ENCODE measurements at regions not wholly inside any gene's neighbourhood (a gene's known extent, or its start where the extent isn't known, plus 50 kb on each side); places are given as distances from the start of the nearest gene placed in this dataset.

GRCh38 chr5:26323794-26324193 is 714.6 kb downstream of the CDH9 start:
- no peak for TF ChIP-seq POLR2AphosphoS5 (IDR thresholded peaks at IDR 0.05; ENCODE audit: low read depth, low read length)
- no peaks in the 10 kb centered on the region for H3K36me3 ChIP-seq (ENCODE audit: control insufficient read depth, insufficient read depth, low read length)
- no peak for DNase-seq (ENCODE audit: low read depth, low spot score)
- no peak overlapping the region for H3K4me3 ChIP-seq (ENCODE audit: low read depth in 2 of 2, low read length in 2 of 2)
- H3K9me3 ChIP-seq (ENCODE audit: control insufficient read depth, insufficient read depth, low read depth, low read length), result 0 out of 2 replicates have a peak, but pooled peaks cover 3% of the 10 kb centered on the region
- in situ Hi-C loops (cut with HindIII; ENCODE audit: low pct_unique_long_range_greater_than_20kb, low sequenced_read_pairs), result no loop called here
- no peaks in the 10 kb centered on the region for H3K27me3 ChIP-seq (ENCODE audit: control insufficient read depth, insufficient read depth, low read length)
- H3K27ac ChIP-seq (ENCODE audit: low read length), result no peak overlapping the region
- intact Hi-C loops (cut with micrococcal nuclease; ENCODE audit: unreplicated experiment), result no loop called here
- ATAC-seq, result no peak
- no peaks in the 10 kb centered on the region for H3K4me1 ChIP-seq (ENCODE audit: control insufficient read depth, insufficient read depth, low read length)
- ChIA-PET CTCF (no interaction called here), POLR2A (no interaction called here)
- no TSS peak for BruUV-seq (replicated peaks)

- Histone ChIP-seq H3K27ac (ENCODE audit: low read length) (no peak overlapping the region), H3K4me1 (ENCODE audit: control insufficient read depth, insufficient read depth, low read length) (no peaks in the 10 kb centered on the region), H3K36me3 (ENCODE audit: control insufficient read depth, insufficient read depth, low read length) (no peaks in the 10 kb centered on the region), H3K27me3 (ENCODE audit: control insufficient read depth, insufficient read depth, low read length) (no peaks in the 10 kb centered on the region), H3K9me3 (ENCODE audit: control insufficient read depth, insufficient read depth, low read depth, low read length) (0 out of 2 replicates have a peak, but pooled peaks cover 3% of the 10 kb centered on the region), H3K4me3 (ENCODE audit: low read depth in 2 of 2, low read length in 2 of 2) (no peak overlapping the region)
- no peak for DNase-seq (ENCODE audit: low read depth, low spot score)
- POLR2A ChIA-PET, result no interaction called here
- no peak for TF ChIP-seq REST (IDR thresholded peaks at IDR 0.05; ENCODE audit: insufficient read depth in 1 of 2, low read depth in 2 of 2, low read length in 1 of 2)
- no peak for TF ChIP-seq TCF7L2 (IDR thresholded peaks at IDR 0.05; ENCODE audit: low read depth, low read length)
- no peak for TF ChIP-seq POLR2AphosphoS5 (IDR thresholded peaks at IDR 0.05; ENCODE audit: low read depth, low read length)
- no peak for TF ChIP-seq SIN3A (IDR thresholded peaks at IDR 0.05; ENCODE audit: borderline replicate concordance, insufficient read depth, low read depth, low read length)
- TF ChIP-seq CTCF (IDR thresholded peaks at IDR 0.05), result no peak
- intact Hi-C loops (cut with micrococcal nuclease; ENCODE audit: unreplicated experiment) (no loop called here), in situ Hi-C loops (cut with HindIII; ENCODE audit: low pct_unique_long_range_greater_than_20kb, low sequenced_read_pairs) (no loop called here)
- BruUV-seq (replicated peaks), result no TSS peak
- CTCF ChIA-PET, result no interaction called here
- no peak for ATAC-seq
These were observed 717.1 kb downstream of the CDH9 start for GRCh38 chr5:26321278-26321677.

GRCh38 chr5:26310415-26310814 is 728.0 kb downstream of the CDH9 start:
- H3K36me3 ChIP-seq (ENCODE audit: control insufficient read depth, insufficient read depth, low read length), result no peaks in the 10 kb centered on the region
- H3K27ac ChIP-seq (ENCODE audit: low read length), result no peak overlapping the region
- DNase-seq (ENCODE audit: low read depth, low spot score) (no peak), ATAC-seq (no peak)
- in situ Hi-C loops (cut with HindIII; ENCODE audit: low pct_unique_long_range_greater_than_20kb, low sequenced_read_pairs), result no loop called here
- ChIA-PET POLR2A (no interaction called here), CTCF (no interaction called here)
- H3K4me3 ChIP-seq (ENCODE audit: low read depth in 2 of 2, low read length in 2 of 2), result no peak overlapping the region
- H3K4me1 ChIP-seq (ENCODE audit: control insufficient read depth, insufficient read depth, low read length), result no peaks in the 10 kb centered on the region
- H3K27me3 ChIP-seq (ENCODE audit: control insufficient read depth, insufficient read depth, low read length), result no peaks in the 10 kb centered on the region
- TF ChIP-seq TCF7L2 (IDR thresholded peaks at IDR 0.05; ENCODE audit: low read depth, low read length) (no peak), REST (IDR thresholded peaks at IDR 0.05; ENCODE audit: insufficient read depth in 1 of 2, low read depth in 2 of 2, low read length in 1 of 2) (no peak), SIN3A (IDR thresholded peaks at IDR 0.05; ENCODE audit: borderline replicate concordance, insufficient read depth, low read depth, low read length) (no peak)
- BruUV-seq (replicated peaks), result no TSS peak
- intact Hi-C loops (cut with micrococcal nuclease; ENCODE audit: unreplicated experiment), result loop anchor here (10.0 kb wide), 1 partner anchor 546 kb away; no protein-coding TSS in a partner anchor
- no peaks in the 10 kb centered on the region for H3K9me3 ChIP-seq (ENCODE audit: control insufficient read depth, insufficient read depth, low read depth, low read length)
